LNCAP (cell line): ENCODE measurements at regions not wholly inside any gene's neighbourhood (a gene's known extent, or its start where the extent isn't known, plus 50 kb on each side); places are given as distances from the start of the nearest gene placed in this dataset.

ENCODE experiments used
- CTCF ChIP-seq: fragments of 450-650 bp; IDR thresholded peaks from 2 replicates; pipeline ENCODE4 v1.5.1; 2017; ENCODE audit warnings: mild to moderate bottlenecking

- TF ChIP-seq CTCF = no peak
Measured at GRCh38 chr2:52072949-52073348, 1041.0 kb upstream of the NRXN1 start.

- TF ChIP-seq CTCF = no peak
Measured at GRCh38 chr2:52070665-52071064, 1038.7 kb upstream of the NRXN1 start.

- TF ChIP-seq CTCF = no peak
Measured at GRCh38 chr2:52064234-52064633, 1032.3 kb upstream of the NRXN1 start.

- TF ChIP-seq CTCF = no peak
Measured at GRCh38 chr2:52054824-52055223, 1022.9 kb upstream of the NRXN1 start.

GRCh38 chr2:52036853-52037252, 1004.9 kb upstream of the NRXN1 start:
- TF ChIP-seq CTCF = no peak

- TF ChIP-seq CTCF = no peak
Measured at GRCh38 chr2:52036024-52036423, 1004.1 kb upstream of the NRXN1 start.

- TF ChIP-seq CTCF = no peak
Measured at GRCh38 chr2:52035391-52035790, 1003.5 kb upstream of the NRXN1 start.

GRCh38 chr2:52034706-52035105, 1002.8 kb upstream of the NRXN1 start:
- no peak for TF ChIP-seq CTCF
